GM23248 (cell line): ENCODE measurements at regions not wholly inside any gene's neighbourhood (a gene's known extent, or its start where the extent isn't known, plus 50 kb on each side); places are given as distances from the start of the nearest gene placed in this dataset.

ENCODE experiments used
- EZH2 ChIP-seq: fragments of 200-600 bp; sonication (generic); IDR thresholded peaks from 2 replicates; pipeline ENCODE4 v1.6.1; 2018; ENCODE audit warnings: antibody characterized with exemption, mild to moderate bottlenecking; ENCODE audit not compliant: insufficient read depth, poor library complexity, severe bottlenecking
- EZH2phosphoT487 ChIP-seq: fragments of 200-600 bp; sonication (generic); IDR thresholded peaks from 2 replicates; pipeline ENCODE4 v1.6.1; 2018; ENCODE audit warnings: antibody characterized with exemption, moderate library complexity, mild to moderate bottlenecking, low read depth; ENCODE audit not compliant: insufficient read depth

DNA sequence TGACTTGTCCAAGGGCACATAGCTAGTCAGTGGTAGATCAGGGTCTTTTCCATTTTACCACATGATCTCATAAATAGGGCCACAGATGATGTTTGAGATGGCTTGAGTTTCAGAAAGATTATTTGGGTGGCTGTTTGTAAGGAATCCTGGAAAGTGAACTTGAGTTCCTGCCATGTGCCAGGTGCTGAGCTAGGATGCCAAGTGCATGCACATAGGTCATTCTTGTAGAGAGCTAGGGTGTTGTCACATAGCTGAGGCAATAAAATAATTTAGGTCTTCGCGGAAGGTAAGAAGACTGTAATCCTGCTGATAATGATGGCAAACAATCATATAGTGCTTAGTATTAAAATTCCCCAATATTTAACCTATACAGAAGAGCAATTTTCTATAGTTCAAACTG lies 1162.6 kb upstream of the TENM4 start:
- TF ChIP-seq EZH2 (no peak), EZH2phosphoT487 (no peak)
